Stomach (tissue), 4 donors: ENCODE measurements at regions not wholly inside any gene's neighbourhood (a gene's known extent, or its start where the extent isn't known, plus 50 kb on each side); places are given as distances from the start of the nearest gene placed in this dataset.

Experiments used
- POLR2A ChIP-seq, 4 donors: fragments of 450-650 bp; IDR thresholded peaks; one replicate each; pipeline ENCODE4 v1.6.1; 2016; ENCODE audit warnings: antibody characterized with exemption in 4 of 4, control low read depth in 2 of 4, mild to moderate bottlenecking in 1 of 4, moderate library complexity in 1 of 4
- TF ChIP-seq, protein P1 (sequence below), 7 experiments: fragments of 450-650 bp in 4 of 7; fragments of 200-600 bp in 3 of 7; sonication (generic) in 3 of 7; IDR thresholded peaks; one replicate each; pipeline ENCODE4 v1.5.1; 2016 to 2019; ENCODE audit warnings: antibody characterized with exemption in 7 of 7, control low read depth in 2 of 7, mild to moderate bottlenecking in 1 of 7

GRCh38 chr12:83758888-83759631, 1072.4 kb downstream of the TMTC2 start:
- TF ChIP-seq, protein P1, sequence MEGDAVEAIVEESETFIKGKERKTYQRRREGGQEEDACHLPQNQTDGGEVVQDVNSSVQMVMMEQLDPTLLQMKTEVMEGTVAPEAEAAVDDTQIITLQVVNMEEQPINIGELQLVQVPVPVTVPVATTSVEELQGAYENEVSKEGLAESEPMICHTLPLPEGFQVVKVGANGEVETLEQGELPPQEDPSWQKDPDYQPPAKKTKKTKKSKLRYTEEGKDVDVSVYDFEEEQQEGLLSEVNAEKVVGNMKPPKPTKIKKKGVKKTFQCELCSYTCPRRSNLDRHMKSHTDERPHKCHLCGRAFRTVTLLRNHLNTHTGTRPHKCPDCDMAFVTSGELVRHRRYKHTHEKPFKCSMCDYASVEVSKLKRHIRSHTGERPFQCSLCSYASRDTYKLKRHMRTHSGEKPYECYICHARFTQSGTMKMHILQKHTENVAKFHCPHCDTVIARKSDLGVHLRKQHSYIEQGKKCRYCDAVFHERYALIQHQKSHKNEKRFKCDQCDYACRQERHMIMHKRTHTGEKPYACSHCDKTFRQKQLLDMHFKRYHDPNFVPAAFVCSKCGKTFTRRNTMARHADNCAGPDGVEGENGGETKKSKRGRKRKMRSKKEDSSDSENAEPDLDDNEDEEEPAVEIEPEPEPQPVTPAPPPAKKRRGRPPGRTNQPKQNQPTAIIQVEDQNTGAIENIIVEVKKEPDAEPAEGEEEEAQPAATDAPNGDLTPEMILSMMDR (IDR thresholded peaks at IDR 0.05) = no peak
- TF ChIP-seq POLR2A (IDR thresholded peaks at IDR 0.05) = no peak
